Endothelial cell of umbilical vein (primary cell): ENCODE measurements at regions not wholly inside any gene's neighbourhood (a gene's known extent, or its start where the extent isn't known, plus 50 kb on each side); places are given as distances from the start of the nearest gene placed in this dataset.

Experiments
- BruUV-seq: library from RNA; stranded (reverse); fragments of 400-500 nt; replicated peaks from 2 replicates; lab custom pipeline; 2021; lab: Mats Ljungman, UMichigan
- CTCF ChIA-PET: fragments of 300-600, 350-600 bp; sonication (Branson Sonifier 250); formaldehyde crosslinking; loops from one replicate; lab custom pipeline; 2021; ENCODE audit warnings: antibody characterized with exemption, inconsistent platforms; lab: Charles Lee
- POLR2A ChIA-PET: fragments of 300-600, 350-600 bp; sonication (Branson Sonifier 250); formaldehyde crosslinking; loops from one replicate; lab custom pipeline; 2021; ENCODE audit warnings: antibody characterized with exemption, inconsistent platforms; lab: Charles Lee
- DNase-seq: peaks from one replicate; pipeline ENCODE4 v3.0.0-alpha.2; 2011; ENCODE audit warnings: low read depth, low spot score
- FAIRE-seq: peaks from 2 replicates; lab custom pipeline; 2011; peaks lifted over from hg19 to GRCh38; lab: Jason Lieb, UNC
- H2AFZ ChIP-seq: 2 replicates; pipeline ENCODE4 v1.6.0; 2012; ENCODE audit warnings: low read depth, low read length, control low read depth, inconsistent platforms
- H3K27ac ChIP-seq: 2 replicates; pipeline ENCODE4 v1.5.1; 2011; ENCODE audit warnings: low read depth, mild to moderate bottlenecking, control low read depth, low read length, moderate library complexity; ENCODE audit not compliant: insufficient read depth
- H3K27me3 ChIP-seq, 2 experiments: 2 replicates each; pipeline versions ENCODE4 v1.6.0 to v1.6.1; 2011; ENCODE audit warnings: low read length in 2 of 2, mixed read lengths in 1 of 2; ENCODE audit not compliant: control insufficient read depth in 2 of 2, insufficient read depth in 2 of 2
- H3K36me3 ChIP-seq, 2 experiments: 2 replicates in 1 of 2; 3 replicates in 1 of 2; pipeline ENCODE4 v1.5.1; 2011; ENCODE audit warnings: low read length in 2 of 2, mild to moderate bottlenecking in 1 of 2, moderate library complexity in 1 of 2; ENCODE audit not compliant: control insufficient read depth in 2 of 2, insufficient read depth in 2 of 2; ENCODE audit errors: extremely low read depth in 1 of 2
- H3K4me1 ChIP-seq: 3 replicates; pipeline ENCODE4 v1.5.1; 2011; ENCODE audit warnings: mild to moderate bottlenecking, low read length; ENCODE audit not compliant: control insufficient read depth, insufficient read depth; ENCODE audit errors: extremely low read depth
- H3K4me2 ChIP-seq: 2 replicates; pipeline ENCODE4 v1.6.1; 2011; ENCODE audit warnings: low read length, control low read depth, mixed read lengths; ENCODE audit not compliant: insufficient read depth
- H3K4me3 ChIP-seq, 3 experiments: fragments of 200-600 bp in 1 of 3; sonication (generic), shearing (Covaris generic) in 1 of 3; replicated peaks in 1 of 3; 2 replicates each; pipeline ENCODE4 v1.5.1; 2011 to 2016; ENCODE audit warnings: control low read depth in 3 of 3, low read length in 3 of 3, mild to moderate bottlenecking in 2 of 3, inconsistent platforms in 1 of 3, low read depth in 1 of 3, moderate library complexity in 1 of 3; ENCODE audit not compliant: insufficient read depth in 1 of 3
- H3K79me2 ChIP-seq: 2 replicates; pipeline ENCODE4 v1.6.0; 2012; ENCODE audit warnings: low read length, inconsistent platforms; ENCODE audit not compliant: control insufficient read depth, insufficient read depth
- H3K9ac ChIP-seq: replicated peaks from 2 replicates; pipeline ENCODE3; 2011; ENCODE audit warnings: low read length, control low read depth; ENCODE audit not compliant: insufficient read depth; ENCODE audit errors: extremely low read depth
- H3K9me1 ChIP-seq: replicated peaks from 3 replicates; pipeline ENCODE4 v1.6.0; 2011; ENCODE audit warnings: mild to moderate bottlenecking, low read length; ENCODE audit not compliant: control insufficient read depth, insufficient read depth; ENCODE audit errors: extremely low read depth
- H3K9me3 ChIP-seq: replicated peaks from 2 replicates; pipeline ENCODE4 v1.5.1; 2012; ENCODE audit warnings: low read length, inconsistent platforms; ENCODE audit not compliant: control insufficient read depth, insufficient read depth
- H4K20me1 ChIP-seq: replicated peaks from 2 replicates; pipeline ENCODE3; 2011; ENCODE audit warnings: mild to moderate bottlenecking, low read length; ENCODE audit not compliant: control insufficient read depth, insufficient read depth; ENCODE audit errors: extremely low read depth
- CTCF ChIP-seq, 2 donors: IDR thresholded peaks; 1 replicate in 1 of 2; 2 replicates in 1 of 2; pipeline ENCODE4 v1.5.1; 2011; ENCODE audit warnings: low read length in 2 of 2, mild to moderate bottlenecking in 2 of 2, moderate library complexity in 2 of 2, control low read depth in 1 of 2, inconsistent platforms in 1 of 2, low read depth in 1 of 2; ENCODE audit not compliant: insufficient read depth in 1 of 2; ENCODE audit errors: extremely low read depth in 1 of 2
- EZH2 ChIP-seq: IDR thresholded peaks from 2 replicates; pipeline ENCODE4 v1.6.1; 2012; ENCODE audit warnings: borderline replicate concordance, low read depth, mild to moderate bottlenecking, moderate library complexity, low read length, inconsistent platforms; ENCODE audit not compliant: severe bottlenecking
- FOS ChIP-seq: IDR thresholded peaks from 2 replicates; pipeline ENCODE4 v1.6.1; 2011; ENCODE audit warnings: mild to moderate bottlenecking, low read length, moderate library complexity, borderline replicate concordance; ENCODE audit not compliant: insufficient read depth
- GATA2 ChIP-seq: IDR thresholded peaks from 2 replicates; pipeline ENCODE4 v1.7.0; 2011; ENCODE audit warnings: low read depth, mild to moderate bottlenecking, moderate library complexity, mixed read lengths, low read length; ENCODE audit not compliant: insufficient read length, insufficient read depth
- JUN ChIP-seq: IDR thresholded peaks from 2 replicates; pipeline ENCODE4 v1.6.1; 2011; ENCODE audit warnings: borderline replicate concordance, low read depth; ENCODE audit not compliant: insufficient read length, insufficient read depth
- MYC ChIP-seq: IDR thresholded peaks from one replicate; pipeline ENCODE4 v1.6.1; 2011; ENCODE audit warnings: mild to moderate bottlenecking, low read depth, low read length
- POLR2A ChIP-seq: IDR thresholded peaks from 2 replicates; pipeline ENCODE4 v1.6.1; 2012; ENCODE audit warnings: low read depth, mild to moderate bottlenecking, control low read depth, low read length
- POLR2AphosphoS5 ChIP-seq: IDR thresholded peaks from 2 replicates; pipeline ENCODE4 v1.6.1; 2012; ENCODE audit warnings: low read depth, mild to moderate bottlenecking, control low read depth, low read length, moderate library complexity; ENCODE audit not compliant: insufficient read depth
- dilution Hi-C: fragments of 300-500 bp; cut with MboI; formaldehyde crosslinking; loops from one replicate; pipeline ENCODE4 v1.15.0; 2019; ENCODE audit warnings: low sequenced_read_pairs; ENCODE audit not compliant: extremely low pct_ligation_motif_present
- intact Hi-C: fragments of 100-400 bp; cut with micrococcal nuclease; formaldehyde crosslinking; loops from one replicate; pipeline ENCODE4 v1.10.0; 2022
- TF ChIP-seq, protein P1 (sequence below): IDR thresholded peaks from 2 replicates; pipeline ENCODE4 v1.6.1; 2011; ENCODE audit not compliant: insufficient read depth, insufficient read length

- TF ChIP-seq JUN, result no peak
- TF ChIP-seq GATA2, result no peak
- no peak for TF ChIP-seq POLR2A
- TF ChIP-seq, protein P1, sequence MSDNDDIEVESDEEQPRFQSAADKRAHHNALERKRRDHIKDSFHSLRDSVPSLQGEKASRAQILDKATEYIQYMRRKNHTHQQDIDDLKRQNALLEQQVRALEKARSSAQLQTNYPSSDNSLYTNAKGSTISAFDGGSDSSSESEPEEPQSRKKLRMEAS, result no peak
- TF ChIP-seq MYC, result no peak
- TF ChIP-seq POLR2AphosphoS5, result no peak
- no peak for TF ChIP-seq FOS
- no peak for TF ChIP-seq CTCF (IDR thresholded peaks at IDR 0.05; ENCODE audit: extremely low read depth in 1 of 2, insufficient read depth in 1 of 2, low read depth in 1 of 2, low read length in 2 of 2)
- no peak for TF ChIP-seq EZH2
- no peak overlapping the region for H3K27ac ChIP-seq
Measured at GRCh38 chr4:179415847-179416223, 1973.6 kb upstream of the AGA start.

More at GRCh38 chr4:179415847-179416223, 1973.6 kb upstream of the AGA start:
- CTCF ChIA-PET, result no interaction called here
- peaks cover 3% of the 10 kb centered on the region for H3K9me3 ChIP-seq
- POLR2A ChIA-PET, result no interaction called here
- no peak overlapping the region for H3K4me2 ChIP-seq
- no peaks in the 10 kb centered on the region for H3K4me1 ChIP-seq
- BruUV-seq, result no TSS peak
- H3K9ac ChIP-seq, result no peak overlapping the region
- FAIRE-seq, result no peak
- no peak overlapping the region for H3K4me3 ChIP-seq
- no peaks in the 10 kb centered on the region for H4K20me1 ChIP-seq
- H2AFZ ChIP-seq, result no peak overlapping the region
- intact Hi-C loops, result no loop called here
- H3K9me1 ChIP-seq, result no peaks in the 10 kb centered on the region
- H3K36me3 ChIP-seq, result no peaks in the 10 kb centered on the region
- no peaks in the 10 kb centered on the region for H3K27me3 ChIP-seq
- DNase-seq, result no peak
- dilution Hi-C loops, result no loop called here
- no peaks in the 10 kb centered on the region for H3K79me2 ChIP-seq
